Caco-2 (cell line): ENCODE measurements at regions not wholly inside any gene's neighbourhood (a gene's known extent, or its start where the extent isn't known, plus 50 kb on each side); places are given as distances from the start of the nearest gene placed in this dataset.

Experiments used
- BruUV-seq: library from RNA; stranded (reverse); fragments of 400-500 nt; replicated peaks from 2 replicates; lab custom pipeline; 2021; lab: Mats Ljungman, UMichigan
- CTCF ChIA-PET: fragments of 300-600 bp; sonication (Branson Sonifier 250); formaldehyde crosslinking; loops from one replicate; lab custom pipeline; 2022; ENCODE audit warnings: antibody characterized with exemption; lab: Charles Lee
- POLR2A ChIA-PET: fragments of 300-600 bp; sonication (Branson Sonifier 250); formaldehyde crosslinking; loops from one replicate; lab custom pipeline; 2022; ENCODE audit warnings: antibody characterized with exemption; lab: Charles Lee
- DNase-seq, 2 experiments: peaks; one replicate each; pipeline versions ENCODE4 v3.0.0 to v3.0.0-alpha.2; 2020 to 2022
- H3K27me3 ChIP-seq: replicated peaks from 2 replicates; pipeline ENCODE4 v1.6.0; 2011; ENCODE audit warnings: low read length; ENCODE audit not compliant: control insufficient read depth, insufficient read depth
- H3K36me3 ChIP-seq: 2 replicates; pipeline ENCODE4 v1.5.1; 2011; ENCODE audit warnings: low read length; ENCODE audit not compliant: control insufficient read depth, insufficient read depth
- H3K4me1 ChIP-seq: fragments of 250-450 bp; sonication (Bioruptor Pico); 2 replicates; pipeline ENCODE4 v1.5.1; 2020; ENCODE audit warnings: mild to moderate bottlenecking
- H3K4me3 ChIP-seq: 2 replicates; pipeline ENCODE4 v1.5.1; 2011; ENCODE audit warnings: low read depth, mild to moderate bottlenecking, control low read depth, low read length
- H3K9me3 ChIP-seq: fragments of 250-450 bp; sonication (Bioruptor Pico); 2 replicates; pipeline ENCODE4 v1.5.1; 2020; ENCODE audit warnings: mild to moderate bottlenecking, moderate library complexity
- H3K27ac Mint-ChIP-seq: one replicate; pipeline ENCODE4 v1.8.0; 2022; ENCODE audit warnings: mixed read lengths; ENCODE audit not compliant: unreplicated experiment
- H3K27me3 Mint-ChIP-seq: one replicate; pipeline ENCODE4 v1.8.0; 2022; ENCODE audit warnings: mixed read lengths; ENCODE audit not compliant: insufficient read depth, unreplicated experiment
- H3K36me3 Mint-ChIP-seq: one replicate; pipeline ENCODE4 v1.8.0; 2022; ENCODE audit warnings: mild to moderate bottlenecking, mixed read lengths; ENCODE audit not compliant: insufficient read depth, unreplicated experiment
- H3K4me1 Mint-ChIP-seq: one replicate; pipeline ENCODE4 v1.8.0; 2022; ENCODE audit warnings: low read depth, mixed read lengths; ENCODE audit not compliant: unreplicated experiment
- H3K4me3 Mint-ChIP-seq: one replicate; pipeline ENCODE4 v1.8.0; 2022; ENCODE audit warnings: mild to moderate bottlenecking, moderate library complexity, mixed read lengths; ENCODE audit not compliant: unreplicated experiment
- H3K9me3 Mint-ChIP-seq: one replicate; pipeline ENCODE4 v1.8.0; 2022; ENCODE audit warnings: mixed read lengths; ENCODE audit not compliant: unreplicated experiment
- CTCF ChIP-seq, 2 experiments: fragments of 200-600 bp in 1 of 2; IDR thresholded peaks; 1 replicate in 1 of 2; 2 replicates in 1 of 2; pipeline versions ENCODE4 v1.5.1 to v1.8.0; 2011 to 2022; ENCODE audit warnings: antibody characterized with exemption in 1 of 2, control low read depth in 1 of 2, inconsistent platforms in 1 of 2, low read depth in 1 of 2, low read length in 1 of 2, mild to moderate bottlenecking in 1 of 2, moderate library complexity in 1 of 2; ENCODE audit not compliant: insufficient read depth in 1 of 2, severe bottlenecking in 1 of 2, unreplicated experiment in 1 of 2
- intact Hi-C: fragments of 100-400 bp; cut with micrococcal nuclease; formaldehyde crosslinking; loops from one replicate; pipeline ENCODE4 v1.10.0; 2022; ENCODE audit not compliant: unreplicated experiment

- BruUV-seq, result no TSS peak
- CTCF ChIA-PET, result no interaction called here
- intact Hi-C loops, result no loop called here
- Histone ChIP-seq H3K4me3 (no peak overlapping the region), H3K4me1 (no peaks in the 10 kb centered on the region), H3K27me3 (no peaks in the 10 kb centered on the region), H3K9me3 (no peaks in the 10 kb centered on the region), H3K36me3 (no peaks in the 10 kb centered on the region)
- Mint-ChIP-seq H3K9me3 (no peaks in the 10 kb centered on the region), H3K36me3 (no peaks in the 10 kb centered on the region), H3K27ac (no peak overlapping the region), H3K27me3 (peaks cover 5% of the 10 kb centered on the region), H3K4me1 (no peaks in the 10 kb centered on the region), H3K4me3 (no peak overlapping the region)
- POLR2A ChIA-PET, result no interaction called here
- TF ChIP-seq CTCF (IDR thresholded peaks at IDR 0.05; ENCODE audit: insufficient read depth in 1 of 2, low read depth in 1 of 2, low read length in 1 of 2, severe bottlenecking in 1 of 2, unreplicated experiment in 1 of 2), result no peak
- DNase-seq, result no peak
These were observed 124.4 kb upstream of the SETBP1 start for GRCh38 chr18:44556296-44556695.

DNA sequence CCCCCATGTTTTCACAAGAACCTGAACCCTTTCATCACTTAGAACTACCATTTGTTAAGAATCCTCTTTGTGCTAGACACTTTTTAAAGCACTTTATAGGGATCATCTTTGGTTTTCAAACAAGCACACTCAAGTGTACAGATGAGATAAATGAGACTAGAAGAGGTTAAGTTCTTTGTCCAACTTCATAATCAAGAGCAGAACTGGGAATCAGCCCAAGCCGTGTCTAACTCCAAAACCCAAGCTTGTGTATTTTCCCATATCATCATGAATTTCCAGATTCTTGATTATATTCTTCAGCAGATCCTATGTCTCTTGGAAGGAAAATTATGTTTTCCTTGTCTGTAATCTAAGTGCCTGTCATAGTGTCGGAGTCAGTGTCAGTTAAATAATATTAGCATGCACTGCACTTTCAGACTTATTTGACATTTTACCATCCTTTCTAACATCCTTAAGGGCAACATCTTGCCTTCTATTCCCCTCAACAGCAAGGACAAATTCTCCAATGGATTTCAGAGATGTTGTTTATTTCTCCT lies 123.0 kb upstream of the SETBP1 start:
- Mint-ChIP-seq H3K27ac (no peak overlapping the region), H3K4me3 (no peak overlapping the region), H3K4me1 (no peaks in the 10 kb centered on the region), H3K27me3 (peaks cover 5% of the 10 kb centered on the region), H3K36me3 (no peaks in the 10 kb centered on the region), H3K9me3 (no peaks in the 10 kb centered on the region)
- CTCF ChIA-PET, result no interaction called here
- intact Hi-C loops, result no loop called here
- DNase-seq, result no peak
- Histone ChIP-seq H3K4me3 (no peak overlapping the region), H3K9me3 (no peaks in the 10 kb centered on the region), H3K36me3 (no peaks in the 10 kb centered on the region), H3K27me3 (no peaks in the 10 kb centered on the region), H3K4me1 (no peaks in the 10 kb centered on the region)
- POLR2A ChIA-PET, result no interaction called here
- BruUV-seq, result no TSS peak
- TF ChIP-seq CTCF (IDR thresholded peaks at IDR 0.05; ENCODE audit: insufficient read depth in 1 of 2, low read depth in 1 of 2, low read length in 1 of 2, severe bottlenecking in 1 of 2, unreplicated experiment in 1 of 2), result no peak

DNA sequence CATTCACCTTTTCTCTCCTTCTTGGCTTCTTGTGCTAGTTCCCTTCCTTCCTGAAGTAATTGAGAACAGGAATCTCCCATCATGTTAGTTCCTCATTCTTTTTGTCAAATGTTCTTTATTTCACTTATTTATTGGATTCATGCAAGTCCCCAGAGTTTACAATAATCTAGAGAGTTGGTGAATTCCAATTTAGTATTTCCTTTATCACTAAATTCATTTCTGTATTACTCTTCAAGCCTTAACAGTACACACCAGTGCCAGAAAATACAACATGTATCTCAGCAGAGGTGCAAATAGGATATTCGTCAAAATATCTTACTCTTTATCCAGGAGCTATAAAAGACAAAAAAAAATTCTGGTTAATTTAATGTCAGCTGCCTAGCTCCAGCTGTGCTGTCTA lies 121.9 kb upstream of the SETBP1 start:
- H3K36me3 ChIP-seq, result no peaks in the 10 kb centered on the region
- ChIA-PET POLR2A (no interaction called here), CTCF (no interaction called here)
- Mint-ChIP-seq H3K9me3 (no peaks in the 10 kb centered on the region), H3K36me3 (no peaks in the 10 kb centered on the region), H3K4me1 (no peaks in the 10 kb centered on the region), H3K4me3 (no peak overlapping the region), H3K27ac (no peak overlapping the region), H3K27me3 (peaks cover 5% of the 10 kb centered on the region)
- no TSS peak for BruUV-seq
- no peaks in the 10 kb centered on the region for H3K4me1 ChIP-seq
- DNase-seq, result no peak
- no peaks in the 10 kb centered on the region for H3K27me3 ChIP-seq
- TF ChIP-seq CTCF (IDR thresholded peaks at IDR 0.05; ENCODE audit: insufficient read depth in 1 of 2, low read depth in 1 of 2, low read length in 1 of 2, severe bottlenecking in 1 of 2, unreplicated experiment in 1 of 2), result no peak
- no peak overlapping the region for H3K4me3 ChIP-seq
- H3K9me3 ChIP-seq, result no peaks in the 10 kb centered on the region
- intact Hi-C loops, result no loop called here
